IMR-90 (cell line): ENCODE measurements at regions not wholly inside any gene's neighbourhood (a gene's known extent, or its start where the extent isn't known, plus 50 kb on each side); places are given as distances from the start of the nearest gene placed in this dataset.

Experiments used
- ATAC-seq: fragments of 200-7000 bp; cut with Tn5 transposase; 2 replicates; pipeline ENCODE4 v1.9.1; 2020; ENCODE audit warnings: low read depth, mild to moderate bottlenecking, moderate library complexity
- BruUV-seq: library from RNA; stranded (reverse); fragments of 400-500 nt; replicated peaks from 2 replicates; lab custom pipeline; 2021; lab: Mats Ljungman, UMichigan
- CTCF ChIA-PET: fragments of 300-600 bp; formaldehyde crosslinking; extraction: SDS; loops from one replicate; lab custom pipeline; 2021; ENCODE audit warnings: antibody characterized with exemption; lab: Yijun Ruan, JAX
- POLR2A ChIA-PET: fragments of 300-600 bp; sonication (Branson Sonifier 250); formaldehyde crosslinking; loops from one replicate; lab custom pipeline; 2022; ENCODE audit warnings: antibody characterized with exemption; ENCODE audit not compliant: unreplicated experiment; lab: Charles Lee
- DNase-seq: peaks from one replicate; pipeline ENCODE4 v3.0.0; 2013
- H2AFZ ChIP-seq: replicated peaks from 2 replicates; pipeline ENCODE3; 2013; ENCODE audit warnings: low read length, mild to moderate bottlenecking; ENCODE audit not compliant: poor library complexity
- H2AK5ac ChIP-seq: 2 replicates; pipeline ENCODE4 v1.6.1; 2013; ENCODE audit warnings: low read depth, low read length, inconsistent platforms
- H2AK9ac ChIP-seq: replicated peaks from 2 replicates; pipeline ENCODE3; 2013; ENCODE audit warnings: mild to moderate bottlenecking, low read depth, low read length, moderate library complexity; ENCODE audit not compliant: poor library complexity
- H2BK120ac ChIP-seq: 2 replicates; pipeline ENCODE4 v1.6.1; 2013; ENCODE audit warnings: low read depth, low read length, inconsistent platforms
- H2BK15ac ChIP-seq: 3 replicates; pipeline ENCODE4 v1.6.1; 2013; ENCODE audit warnings: low read depth, low read length, inconsistent platforms
- H2BK20ac ChIP-seq: 2 replicates; pipeline ENCODE4 v1.6.1; 2013; ENCODE audit warnings: low read depth, mild to moderate bottlenecking, inconsistent platforms, low read length, moderate library complexity
- H2BK5ac ChIP-seq: 2 replicates; pipeline ENCODE4 v1.6.1; 2013; ENCODE audit warnings: mild to moderate bottlenecking, low read depth, low read length, inconsistent platforms; ENCODE audit not compliant: poor library complexity, severe bottlenecking
- H3K14ac ChIP-seq: replicated peaks from 2 replicates; pipeline ENCODE4 v1.6.1; 2013; ENCODE audit warnings: low read depth, low read length, inconsistent platforms
- H3K18ac ChIP-seq: 2 replicates; pipeline ENCODE4 v1.6.1; 2013; ENCODE audit warnings: low read depth, low read length, control low read depth
- H3K23ac ChIP-seq: 2 replicates; pipeline ENCODE4 v1.6.1; 2013; ENCODE audit warnings: low read depth, low read length, inconsistent platforms
- H3K27ac ChIP-seq: 2 replicates; pipeline ENCODE4 v1.5.1; 2013; ENCODE audit warnings: mild to moderate bottlenecking, control low read depth, low read length; ENCODE audit not compliant: insufficient read depth
- H3K27me3 ChIP-seq: 2 replicates; pipeline ENCODE4 v1.6.1; 2013; ENCODE audit warnings: low read length; ENCODE audit not compliant: control insufficient read depth, insufficient read depth
- H3K36me3 ChIP-seq: 2 replicates; pipeline ENCODE4 v1.6.1; 2013; ENCODE audit warnings: low read length, mixed read lengths; ENCODE audit not compliant: control insufficient read depth, insufficient read depth
- H3K4ac ChIP-seq: 2 replicates; pipeline ENCODE4 v1.6.1; 2013; ENCODE audit warnings: low read depth, low read length, inconsistent platforms
- H3K4me1 ChIP-seq: 2 replicates; pipeline ENCODE4 v1.6.1; 2013; ENCODE audit warnings: low read length, mixed read lengths; ENCODE audit not compliant: control insufficient read depth, insufficient read depth
- H3K4me2 ChIP-seq: 2 replicates; pipeline ENCODE4 v1.6.1; 2013; ENCODE audit warnings: low read depth, mild to moderate bottlenecking, control low read depth, low read length, moderate library complexity
- H3K4me3 ChIP-seq: 2 replicates; pipeline ENCODE4 v1.5.1; 2013; ENCODE audit warnings: low read depth, mild to moderate bottlenecking, control low read depth, low read length, moderate library complexity; ENCODE audit not compliant: insufficient read depth
- H3K56ac ChIP-seq: 2 replicates; pipeline ENCODE4 v1.6.1; 2013; ENCODE audit warnings: low read length, inconsistent platforms; ENCODE audit not compliant: insufficient read depth; ENCODE audit errors: extremely low read depth
- H3K79me1 ChIP-seq, 2 experiments: 2 replicates each; pipeline ENCODE4 v1.6.1; 2013; ENCODE audit warnings: low read length in 2 of 2, inconsistent platforms in 1 of 2, low read depth in 1 of 2
- H3K9ac ChIP-seq: 2 replicates; pipeline ENCODE4 v1.6.1; 2013; ENCODE audit warnings: low read depth, low read length, control low read depth
- H3K9me1 ChIP-seq: 2 replicates; pipeline ENCODE4 v1.6.1; 2013; ENCODE audit warnings: low read length, inconsistent platforms; ENCODE audit not compliant: insufficient read depth
- H3K9me3 ChIP-seq: 2 replicates; pipeline ENCODE4 v1.6.1; 2013; ENCODE audit warnings: low read length; ENCODE audit not compliant: control insufficient read depth, insufficient read depth
- H4K20me1 ChIP-seq: 2 replicates; pipeline ENCODE4 v1.6.1; 2013; ENCODE audit warnings: low read length, inconsistent platforms; ENCODE audit not compliant: insufficient read depth
- H4K5ac ChIP-seq: 2 replicates; pipeline ENCODE4 v1.6.1; 2013; ENCODE audit warnings: mild to moderate bottlenecking, low read depth, low read length, control low read depth
- H4K8ac ChIP-seq, 2 experiments: 2 replicates each; pipeline ENCODE4 v1.6.1; 2013; ENCODE audit warnings: low read depth in 2 of 2, low read length in 2 of 2, control low read depth in 1 of 2, inconsistent platforms in 1 of 2
- H4K91ac ChIP-seq: 2 replicates; pipeline ENCODE4 v1.6.1; 2013; ENCODE audit warnings: low read depth, low read length, inconsistent platforms; ENCODE audit not compliant: insufficient read depth
- BHLHE40 ChIP-seq: fragments of 150-350 bp; IDR thresholded peaks from 2 replicates; pipeline ENCODE4 v1.6.1; 2016; ENCODE audit warnings: mild to moderate bottlenecking, low read depth, low read length
- CEBPB ChIP-seq: IDR thresholded peaks from 2 replicates; pipeline ENCODE4 v1.6.1; 2012; ENCODE audit warnings: low read depth, low read length, improper control_type of control experiment
- CHD1 ChIP-seq: IDR thresholded peaks from 2 replicates; pipeline ENCODE4 v1.6.1; 2012; ENCODE audit warnings: low read depth, low read length, improper control_type of control experiment
- CTCF ChIP-seq: conservative IDR thresholded peaks from 2 replicates; pipeline ENCODE4 v1.5.1; 2012; ENCODE audit warnings: mild to moderate bottlenecking, low read depth, low read length, improper control_type of control experiment
- ELK1 ChIP-seq: fragments of 150-350 bp; IDR thresholded peaks from 2 replicates; pipeline ENCODE4 v1.6.1; 2016; ENCODE audit warnings: low read depth, mild to moderate bottlenecking, low read length, moderate library complexity, borderline replicate concordance
- FOS ChIP-seq: fragments of 150-350 bp; IDR thresholded peaks from 2 replicates; pipeline ENCODE4 v1.6.1; 2016; ENCODE audit warnings: low read depth, low read length
- MAFK ChIP-seq: IDR thresholded peaks from 2 replicates; pipeline ENCODE4 v1.6.1; 2012; ENCODE audit warnings: low read depth, low read length, improper control_type of control experiment
- MAZ ChIP-seq: IDR thresholded peaks from 2 replicates; pipeline ENCODE4 v1.6.1; 2012; ENCODE audit warnings: low read depth, mild to moderate bottlenecking, low read length, improper control_type of control experiment, moderate library complexity, borderline replicate concordance
- MXI1 ChIP-seq: IDR thresholded peaks from 2 replicates; pipeline ENCODE4 v1.6.1; 2012; ENCODE audit warnings: low read depth, mild to moderate bottlenecking, low read length, moderate library complexity, borderline replicate concordance
- NFE2L2 ChIP-seq: fragments of 150-350 bp; IDR thresholded peaks from 2 replicates; pipeline ENCODE4 v1.6.1; 2016; ENCODE audit warnings: low read depth, mild to moderate bottlenecking, low read length
- POLR2A ChIP-seq: IDR thresholded peaks from 2 replicates; pipeline ENCODE4 v1.6.1; 2012; ENCODE audit warnings: mild to moderate bottlenecking, low read depth, low read length
- RAD21 ChIP-seq: IDR thresholded peaks from 2 replicates; pipeline ENCODE4 v1.6.1; 2012; ENCODE audit warnings: low read length, improper control_type of control experiment
- RCOR1 ChIP-seq: IDR thresholded peaks from 2 replicates; pipeline ENCODE4 v1.6.1; 2012; ENCODE audit warnings: mild to moderate bottlenecking, low read length, improper control_type of control experiment; ENCODE audit not compliant: insufficient replicate concordance
- RFX5 ChIP-seq: IDR thresholded peaks from 2 replicates; pipeline ENCODE4 v1.8.0; 2012; ENCODE audit warnings: low read depth, mild to moderate bottlenecking, low read length, moderate library complexity
- SMC3 ChIP-seq: fragments of 150-350 bp; IDR thresholded peaks from 2 replicates; pipeline ENCODE4 v1.6.1; 2016; ENCODE audit warnings: low read depth, mild to moderate bottlenecking, antibody characterized with exemption, low read length, moderate library complexity
- WGBS, 2 experiments: methylation state at CpG; one replicate each; pipeline versions ENCODE4 v1.1.5 to v1.1.7; 2013; ENCODE audit warnings: missing lambda C conversion rate in 2 of 2; ENCODE audit not compliant: insufficient read length in 1 of 2; ENCODE audit errors: extremely low coverage in 2 of 2; 5-methylcytosine and 5-hydroxymethylcytosine counted together
- dilution Hi-C: fragments of 300-500 bp; cut with HindIII; formaldehyde crosslinking; loops from one replicate; pipeline ENCODE4 v1.14.3; 2018; ENCODE audit warnings: low sequenced_read_pairs; ENCODE audit not compliant: unreplicated experiment
- in situ Hi-C: fragments of 300-500 bp; cut with MboI; formaldehyde crosslinking; loops from 3 replicates; pipeline ENCODE4 v1.14.3; 2019; ENCODE audit warnings: low sequenced_read_pairs, inconsistent platforms, mixed read lengths
- intact Hi-C: fragments of 100-400 bp; cut with micrococcal nuclease; formaldehyde crosslinking; loops from 2 replicates; pipeline ENCODE4 v1.10.0; 2022
- TF ChIP-seq, protein P1 (sequence below): fragments of 150-350 bp; IDR thresholded peaks from 2 replicates; pipeline ENCODE4 v1.6.1; 2017; ENCODE audit warnings: mild to moderate bottlenecking, antibody characterized with exemption, low read length, low read depth

- dilution Hi-C loops (no loop called here), in situ Hi-C loops (no loop called here), intact Hi-C loops (no loop called here)
- H4K20me1 ChIP-seq = no peaks in the 10 kb centered on the region
- no peak for DNase-seq
- H3K18ac ChIP-seq = no peak overlapping the region
- H3K56ac ChIP-seq = no peak overlapping the region
- no peaks in the 10 kb centered on the region for H3K4me1 ChIP-seq
- H2BK120ac ChIP-seq = no peak overlapping the region
- H3K9me1 ChIP-seq = no peaks in the 10 kb centered on the region
- H2BK15ac ChIP-seq = no peak overlapping the region
- H3K4me3 ChIP-seq = no peak overlapping the region
- POLR2A ChIA-PET = no interaction called here
- no peak overlapping the region for H2BK20ac ChIP-seq
- no peak overlapping the region for H2AK5ac ChIP-seq
- H3K4ac ChIP-seq = no peak overlapping the region
- BruUV-seq = no TSS peak
- TF ChIP-seq CEBPB (no peak), RFX5 (no peak), BHLHE40 (no peak), RAD21 (no peak), NFE2L2 (no peak), MXI1 (no peak), POLR2A (no peak), MAFK (no peak), CHD1 (no peak), SMC3 (no peak), RCOR1 (no peak), FOS (no peak), CTCF (no peak), ELK1 (no peak), MAZ (no peak)
- TF ChIP-seq, protein P1, sequence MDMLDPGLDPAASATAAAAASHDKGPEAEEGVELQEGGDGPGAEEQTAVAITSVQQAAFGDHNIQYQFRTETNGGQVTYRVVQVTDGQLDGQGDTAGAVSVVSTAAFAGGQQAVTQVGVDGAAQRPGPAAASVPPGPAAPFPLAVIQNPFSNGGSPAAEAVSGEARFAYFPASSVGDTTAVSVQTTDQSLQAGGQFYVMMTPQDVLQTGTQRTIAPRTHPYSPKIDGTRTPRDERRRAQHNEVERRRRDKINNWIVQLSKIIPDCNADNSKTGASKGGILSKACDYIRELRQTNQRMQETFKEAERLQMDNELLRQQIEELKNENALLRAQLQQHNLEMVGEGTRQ = no peak
- H3K27ac ChIP-seq = no peak overlapping the region
- H3K27me3 ChIP-seq = no peaks in the 10 kb centered on the region
- no peaks in the 10 kb centered on the region for H3K9me3 ChIP-seq
- H3K23ac ChIP-seq = no peak overlapping the region
- no peak overlapping the region for H2AFZ ChIP-seq
- no peak overlapping the region for H3K4me2 ChIP-seq
- no peak overlapping the region for H4K91ac ChIP-seq
- H2AK9ac ChIP-seq = no peak overlapping the region
- CTCF ChIA-PET = no interaction called here
- no peak overlapping the region for H3K14ac ChIP-seq
- H4K8ac ChIP-seq = no peak overlapping the region
- H3K36me3 ChIP-seq = no peaks in the 10 kb centered on the region
- no peak overlapping the region for H4K5ac ChIP-seq
- no peak overlapping the region for H3K9ac ChIP-seq
- no peaks in the 10 kb centered on the region for H3K79me1 ChIP-seq
- 0% methylated on average over 1 of the region's 1 CpG; no CpG with 5 or more reads in 1 of the 2 experiments for WGBS, 2 experiments
- no peak for ATAC-seq
- no peak overlapping the region for H2BK5ac ChIP-seq
Observed at GRCh38 chr18:28689588-28689987, 512.7 kb upstream of the CDH2 start.
